Glutamatergic neuron (in vitro differentiated cells): ENCODE measurements at regions not wholly inside any gene's neighbourhood (a gene's known extent, or its start where the extent isn't known, plus 50 kb on each side); places are given as distances from the start of the nearest gene placed in this dataset.
A peak's percentile ranks its signal among the peaks of the same experiment; 100 is the strongest.
"Not testable (repeated sequence)": the region's sequence is repeated elsewhere in the genome, so short reads cannot be mapped to it uniquely, and the experiment has no call there.

Experiments
- DNase-seq: peaks from one replicate; pipeline ENCODE4 v3.0.0; 2022
- H3K27ac Mint-ChIP-seq: one replicate; pipeline ENCODE4 v1.8.0; 2020; ENCODE audit warnings: mild to moderate bottlenecking, mixed read lengths, inconsistent platforms; ENCODE audit not compliant: unreplicated experiment
- H3K27me3 Mint-ChIP-seq: one replicate; pipeline ENCODE4 v1.8.0; 2020; ENCODE audit warnings: mild to moderate bottlenecking, moderate library complexity, mixed read lengths, inconsistent platforms; ENCODE audit not compliant: unreplicated experiment
- H3K36me3 Mint-ChIP-seq: one replicate; pipeline ENCODE4 v1.8.0; 2020; ENCODE audit warnings: mild to moderate bottlenecking, mixed read lengths, inconsistent platforms; ENCODE audit not compliant: unreplicated experiment
- H3K4me1 Mint-ChIP-seq: one replicate; pipeline ENCODE4 v1.8.0; 2020; ENCODE audit warnings: mild to moderate bottlenecking, low read depth, mixed read lengths, inconsistent platforms; ENCODE audit not compliant: unreplicated experiment
- H3K4me3 Mint-ChIP-seq: one replicate; pipeline ENCODE4 v1.8.0; 2020; ENCODE audit warnings: mild to moderate bottlenecking, mixed read lengths, inconsistent platforms; ENCODE audit not compliant: unreplicated experiment
- H3K9me3 Mint-ChIP-seq: one replicate; pipeline ENCODE4 v1.8.0; 2020; ENCODE audit warnings: mild to moderate bottlenecking, moderate library complexity, mixed read lengths, inconsistent platforms; ENCODE audit not compliant: unreplicated experiment
- TF ChIP-seq, protein P1 (sequence below): fragments of 200-600 bp; sonication (generic); IDR thresholded peaks from one replicate; pipeline ENCODE4 v1.5.0; 2021; ENCODE audit not compliant: partially characterized antibody, unreplicated experiment

DNA sequence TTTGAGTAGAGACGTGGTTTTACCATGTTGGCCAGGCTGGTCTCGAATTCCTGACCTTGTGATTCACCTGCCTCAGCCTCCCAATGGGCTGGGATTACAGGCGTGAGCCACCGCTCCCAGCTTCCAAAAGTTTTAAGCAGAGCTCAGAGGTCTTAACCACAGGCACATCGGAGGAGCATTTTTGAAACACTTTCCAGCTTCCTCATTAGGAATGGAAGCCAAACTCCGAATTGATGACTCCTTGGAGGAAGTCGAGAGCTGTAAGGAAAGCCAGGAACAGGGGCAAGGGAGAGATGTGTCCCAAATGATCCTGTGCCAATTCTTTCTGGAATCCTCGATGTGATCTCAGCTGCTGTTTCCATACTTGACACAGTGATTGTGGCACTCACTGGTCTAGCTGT, 56.2 kb upstream of the CCZ1B start:
- not testable (repeated sequence) for H3K9me3 Mint-ChIP-seq, DNase-seq, H3K27me3 Mint-ChIP-seq, H3K36me3 Mint-ChIP-seq, H3K4me3 Mint-ChIP-seq, H3K27ac Mint-ChIP-seq, H3K4me1 Mint-ChIP-seq

DNA sequence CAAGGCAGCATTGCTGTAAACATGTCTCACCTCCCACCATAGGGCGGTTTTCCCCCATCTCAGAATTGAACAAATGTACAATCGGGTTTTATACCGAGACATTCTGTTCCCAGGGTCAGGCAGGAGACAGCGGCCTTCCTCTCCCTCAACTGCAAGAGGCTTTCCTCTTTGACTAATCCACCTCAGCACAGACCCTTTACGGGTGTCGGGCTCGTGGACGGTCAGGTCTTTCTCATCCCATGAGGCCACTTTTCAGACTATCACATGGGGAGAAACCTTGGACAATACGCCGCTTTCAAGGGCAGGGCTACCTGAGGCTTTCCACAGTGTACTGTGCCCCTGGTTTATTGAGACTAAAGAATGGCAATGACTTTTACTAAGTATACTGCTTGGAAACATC, 57.7 kb upstream of the CCZ1B start:
- peaks cover 12% of the 10 kb centered on the region for H3K4me1 Mint-ChIP-seq
- H3K36me3 Mint-ChIP-seq, H3K27ac Mint-ChIP-seq, H3K27me3 Mint-ChIP-seq, H3K9me3 Mint-ChIP-seq, H3K4me3 Mint-ChIP-seq, DNase-seq: not testable (repeated sequence)

DNA sequence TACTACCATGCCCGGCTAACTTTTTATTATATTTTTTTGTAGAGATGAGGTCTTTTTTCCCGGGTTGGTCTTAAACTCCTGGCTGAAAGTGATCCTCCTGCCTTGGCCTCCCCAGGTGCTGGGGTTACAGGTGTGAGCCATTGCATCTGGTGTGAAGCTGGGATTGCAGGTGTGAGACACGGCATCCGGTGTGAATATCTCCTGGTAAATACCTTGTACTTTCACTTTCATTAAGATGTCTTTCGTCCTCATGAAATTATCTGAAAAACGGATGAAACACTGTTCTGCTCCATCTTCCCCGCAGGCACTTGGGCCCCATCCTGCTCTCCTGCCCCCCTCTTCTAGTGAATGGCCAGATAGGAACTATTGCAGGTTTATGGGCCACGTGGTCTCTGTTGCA, 60.1 kb upstream of the CCZ1B start:
- peaks cover 5% of the 10 kb centered on the region for H3K27me3 Mint-ChIP-seq
- peaks cover 10% of the 10 kb centered on the region for H3K9me3 Mint-ChIP-seq
- H3K4me3 Mint-ChIP-seq, result no peak overlapping the region
- peaks cover 16% of the 10 kb centered on the region for H3K4me1 Mint-ChIP-seq
- TF ChIP-seq, protein P1, sequence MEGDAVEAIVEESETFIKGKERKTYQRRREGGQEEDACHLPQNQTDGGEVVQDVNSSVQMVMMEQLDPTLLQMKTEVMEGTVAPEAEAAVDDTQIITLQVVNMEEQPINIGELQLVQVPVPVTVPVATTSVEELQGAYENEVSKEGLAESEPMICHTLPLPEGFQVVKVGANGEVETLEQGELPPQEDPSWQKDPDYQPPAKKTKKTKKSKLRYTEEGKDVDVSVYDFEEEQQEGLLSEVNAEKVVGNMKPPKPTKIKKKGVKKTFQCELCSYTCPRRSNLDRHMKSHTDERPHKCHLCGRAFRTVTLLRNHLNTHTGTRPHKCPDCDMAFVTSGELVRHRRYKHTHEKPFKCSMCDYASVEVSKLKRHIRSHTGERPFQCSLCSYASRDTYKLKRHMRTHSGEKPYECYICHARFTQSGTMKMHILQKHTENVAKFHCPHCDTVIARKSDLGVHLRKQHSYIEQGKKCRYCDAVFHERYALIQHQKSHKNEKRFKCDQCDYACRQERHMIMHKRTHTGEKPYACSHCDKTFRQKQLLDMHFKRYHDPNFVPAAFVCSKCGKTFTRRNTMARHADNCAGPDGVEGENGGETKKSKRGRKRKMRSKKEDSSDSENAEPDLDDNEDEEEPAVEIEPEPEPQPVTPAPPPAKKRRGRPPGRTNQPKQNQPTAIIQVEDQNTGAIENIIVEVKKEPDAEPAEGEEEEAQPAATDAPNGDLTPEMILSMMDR, result no peak
- DNase-seq, result no peak
- no peak overlapping the region for H3K27ac Mint-ChIP-seq
- H3K36me3 Mint-ChIP-seq, result no peaks in the 10 kb centered on the region

DNA sequence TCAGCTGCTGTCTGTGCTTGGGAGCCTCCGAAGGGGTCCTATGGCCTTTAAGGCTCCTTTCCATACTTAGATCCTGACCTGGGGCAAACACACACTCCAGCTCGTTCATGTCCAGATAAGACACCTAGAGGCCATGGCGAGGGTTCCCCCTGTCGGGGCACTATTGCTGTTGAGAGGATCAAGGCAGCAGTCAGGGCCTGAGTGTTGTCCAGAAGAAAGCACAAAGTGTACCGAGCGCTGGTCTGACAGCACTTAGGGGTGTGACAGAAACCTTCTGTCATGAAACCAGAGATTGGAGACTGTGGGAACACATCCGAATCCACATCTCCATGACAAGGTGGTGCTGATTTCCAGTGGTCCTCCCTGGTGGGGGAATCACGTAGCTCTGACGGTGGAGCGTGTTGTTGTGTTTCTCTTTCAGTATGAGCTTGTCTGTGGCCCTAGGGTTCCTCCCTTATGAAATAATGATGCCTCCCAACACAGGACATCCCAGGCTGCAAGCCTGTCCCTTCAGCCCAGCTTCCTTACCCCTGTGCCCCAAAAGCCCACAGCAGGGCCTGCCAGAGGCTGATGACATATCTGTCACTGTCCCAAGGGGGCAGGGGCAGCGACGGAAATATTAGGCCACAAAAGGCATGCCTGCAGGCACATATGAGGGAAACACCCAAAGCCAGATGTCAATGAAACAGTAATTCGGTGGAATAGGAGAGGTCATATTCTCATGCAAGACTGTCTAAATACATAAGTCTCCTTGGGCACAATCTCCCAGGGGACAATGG, 62.4 kb upstream of the CCZ1B start:
- H3K27me3 Mint-ChIP-seq, H3K36me3 Mint-ChIP-seq, DNase-seq: not testable (repeated sequence)
- peaks cover 18% of the 10 kb centered on the region for H3K4me1 Mint-ChIP-seq
- H3K27ac Mint-ChIP-seq, result peak overlapping the region; percentile 29
- H3K4me3 Mint-ChIP-seq, result peak overlapping the region; percentile 68
- H3K9me3 Mint-ChIP-seq, result peaks cover 10% of the 10 kb centered on the region

DNA sequence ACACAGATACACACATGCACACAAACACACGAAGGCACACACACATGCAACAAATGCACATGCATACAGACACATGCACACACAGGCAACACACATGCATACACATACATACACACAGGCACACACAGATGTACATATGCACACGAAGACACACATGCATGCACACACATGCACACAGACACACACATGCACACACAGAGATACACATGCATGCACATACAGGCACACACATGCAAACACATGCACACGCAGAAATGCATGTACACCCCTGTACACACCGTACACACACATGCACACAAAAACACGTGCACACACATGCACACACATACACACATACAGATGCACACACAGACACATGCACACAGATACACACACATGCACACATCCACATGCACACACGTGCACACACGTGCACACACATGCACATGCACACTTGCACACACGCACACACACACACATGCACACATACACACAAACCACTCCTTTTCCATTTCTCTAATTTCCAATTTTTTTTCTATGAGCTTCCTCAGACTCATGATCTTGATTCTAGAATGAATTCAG, 63.3 kb upstream of the CCZ1B start:
- peaks cover 5% of the 10 kb centered on the region for H3K27me3 Mint-ChIP-seq
- peaks cover 10% of the 10 kb centered on the region for H3K9me3 Mint-ChIP-seq
- peaks cover 18% of the 10 kb centered on the region for H3K4me1 Mint-ChIP-seq
- no peak for DNase-seq
- TF ChIP-seq, protein P1, result no peak
- H3K27ac Mint-ChIP-seq, result no peak overlapping the region
- no peak overlapping the region for H3K4me3 Mint-ChIP-seq
- H3K36me3 Mint-ChIP-seq, result no peaks in the 10 kb centered on the region

DNA sequence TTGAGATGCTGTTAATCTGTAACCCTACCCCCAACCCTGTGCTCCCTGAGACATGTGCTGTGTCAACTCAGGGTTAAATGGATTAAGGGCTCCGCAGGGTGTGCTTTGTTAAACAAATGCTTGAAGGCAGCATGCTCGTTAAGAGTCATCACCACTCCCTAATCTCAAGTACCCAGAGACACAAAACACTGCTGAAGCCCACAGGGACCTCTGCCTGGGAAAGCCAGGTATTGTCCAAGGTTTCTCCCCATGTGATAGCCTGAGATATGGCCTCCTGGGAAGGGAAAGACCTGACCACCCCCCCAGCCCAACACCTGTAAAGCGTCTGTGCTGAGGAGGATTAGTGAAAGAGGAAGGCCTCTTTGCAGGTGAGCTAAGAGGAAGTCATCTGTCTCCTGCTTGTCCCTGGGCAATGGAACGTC, 76.0 kb upstream of the CCZ1B start:
- not testable (repeated sequence) for H3K27ac Mint-ChIP-seq, H3K36me3 Mint-ChIP-seq, H3K4me3 Mint-ChIP-seq, H3K9me3 Mint-ChIP-seq, H3K4me1 Mint-ChIP-seq, DNase-seq, H3K27me3 Mint-ChIP-seq

DNA sequence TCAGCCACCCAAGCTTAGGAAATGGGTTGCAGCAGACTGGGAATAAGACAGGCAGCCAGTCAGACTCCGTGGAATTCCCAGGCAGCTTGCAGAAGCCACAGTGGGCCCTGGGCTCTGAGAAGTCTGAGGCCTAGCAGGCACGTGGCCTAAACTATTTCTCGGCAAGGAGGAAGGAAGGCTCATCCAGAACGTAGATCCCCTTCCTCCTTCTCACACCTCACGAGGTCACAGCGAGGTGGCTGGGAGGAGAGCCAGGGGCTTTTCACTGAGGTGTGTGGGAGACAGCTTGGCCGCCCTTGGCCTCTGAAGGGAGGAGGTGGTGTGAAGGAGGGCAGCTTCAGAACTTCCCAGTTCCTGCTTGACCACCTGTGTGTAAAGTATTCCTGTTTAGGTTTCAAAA, 77.2 kb upstream of the CCZ1B start:
- H3K4me1 Mint-ChIP-seq, H3K4me3 Mint-ChIP-seq, H3K27me3 Mint-ChIP-seq, H3K27ac Mint-ChIP-seq, H3K36me3 Mint-ChIP-seq, DNase-seq, H3K9me3 Mint-ChIP-seq: not testable (repeated sequence)

DNA sequence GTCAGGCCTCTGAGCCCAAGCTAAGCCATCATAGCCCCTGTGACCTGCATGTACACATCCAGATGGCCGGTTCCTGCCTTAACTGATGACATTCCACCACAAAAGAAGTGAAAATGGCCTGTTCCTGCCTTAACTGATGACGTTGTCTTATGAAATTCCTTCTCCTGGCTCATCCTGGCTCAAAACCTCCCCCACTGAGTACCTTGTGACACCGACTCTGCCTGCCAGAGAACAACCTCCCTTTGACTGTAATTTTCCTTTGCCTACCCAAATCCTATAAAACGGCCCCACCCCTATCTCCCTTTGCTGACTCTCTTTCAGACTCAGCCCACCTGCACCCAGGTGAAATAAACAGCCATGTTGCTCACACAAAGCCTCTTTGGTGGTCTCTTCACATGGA, 77.7 kb upstream of the CCZ1B start:
- not testable (repeated sequence) for H3K27ac Mint-ChIP-seq, H3K4me3 Mint-ChIP-seq

More for the DNA sequence above, 77.7 kb upstream of the CCZ1B start:
- DNase-seq, H3K4me1 Mint-ChIP-seq, H3K9me3 Mint-ChIP-seq, H3K27me3 Mint-ChIP-seq, H3K36me3 Mint-ChIP-seq: not testable (repeated sequence)
